IPS-15b (cell line): ENCODE measurements at regions not wholly inside any gene's neighbourhood (a gene's known extent, or its start where the extent isn't known, plus 50 kb on each side); places are given as distances from the start of the nearest gene placed in this dataset.

Experiments used
- H3K27me3 ChIP-seq: one replicate; pipeline ENCODE4 v1.6.1; 2013; ENCODE audit warnings: low read length; ENCODE audit not compliant: control insufficient read depth, insufficient read depth
- H3K36me3 ChIP-seq: one replicate; pipeline ENCODE4 v1.6.1; 2013; ENCODE audit warnings: low read length; ENCODE audit not compliant: control insufficient read depth, insufficient read depth
- H3K4me1 ChIP-seq: one replicate; pipeline ENCODE4 v1.6.1; 2013; ENCODE audit warnings: mild to moderate bottlenecking, low read length; ENCODE audit not compliant: control insufficient read depth, insufficient read depth
- H3K4me3 ChIP-seq: one replicate; pipeline ENCODE4 v1.5.1; 2013; ENCODE audit warnings: low read depth, low read length
- H3K9ac ChIP-seq: one replicate; pipeline ENCODE4 v1.6.1; 2013; ENCODE audit warnings: low read depth, mild to moderate bottlenecking, low read length
- H3K9me3 ChIP-seq: one replicate; pipeline ENCODE4 v1.6.1; 2013; ENCODE audit warnings: mild to moderate bottlenecking, low read length; ENCODE audit not compliant: control insufficient read depth, insufficient read depth

GRCh38 chr1:10848109-10848684 lies 51.8 kb upstream of the CASZ1 start:
- H3K36me3 ChIP-seq: no peaks in the 10 kb centered on the region
- no peaks in the 10 kb centered on the region for H3K9me3 ChIP-seq
- no peak overlapping the region for H3K4me3 ChIP-seq
- H3K9ac ChIP-seq: no peak overlapping the region
- H3K4me1 ChIP-seq: no peaks in the 10 kb centered on the region
- no peaks in the 10 kb centered on the region for H3K27me3 ChIP-seq

DNA sequence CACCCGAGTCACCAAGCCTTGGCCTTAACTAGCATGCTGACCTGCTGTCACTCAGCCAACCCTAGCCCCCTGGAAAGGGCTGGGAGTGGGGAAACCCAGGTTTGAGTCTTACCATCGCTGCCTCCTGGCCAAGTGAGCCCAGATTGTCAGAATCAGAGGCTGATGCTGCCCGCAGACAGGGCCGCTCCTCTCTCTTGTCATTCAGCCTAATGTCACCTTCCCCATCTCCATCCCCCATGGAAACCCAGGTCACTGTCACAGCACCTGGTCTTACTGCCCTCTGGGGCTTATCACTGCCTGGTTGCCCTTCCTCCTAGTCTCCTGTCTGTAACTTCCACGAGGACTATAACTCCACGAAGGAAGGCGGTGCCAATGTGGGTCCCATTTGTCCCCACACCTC lies 53.6 kb upstream of the CASZ1 start:
- no peak overlapping the region for H3K4me3 ChIP-seq
- no peaks in the 10 kb centered on the region for H3K27me3 ChIP-seq

DNA sequence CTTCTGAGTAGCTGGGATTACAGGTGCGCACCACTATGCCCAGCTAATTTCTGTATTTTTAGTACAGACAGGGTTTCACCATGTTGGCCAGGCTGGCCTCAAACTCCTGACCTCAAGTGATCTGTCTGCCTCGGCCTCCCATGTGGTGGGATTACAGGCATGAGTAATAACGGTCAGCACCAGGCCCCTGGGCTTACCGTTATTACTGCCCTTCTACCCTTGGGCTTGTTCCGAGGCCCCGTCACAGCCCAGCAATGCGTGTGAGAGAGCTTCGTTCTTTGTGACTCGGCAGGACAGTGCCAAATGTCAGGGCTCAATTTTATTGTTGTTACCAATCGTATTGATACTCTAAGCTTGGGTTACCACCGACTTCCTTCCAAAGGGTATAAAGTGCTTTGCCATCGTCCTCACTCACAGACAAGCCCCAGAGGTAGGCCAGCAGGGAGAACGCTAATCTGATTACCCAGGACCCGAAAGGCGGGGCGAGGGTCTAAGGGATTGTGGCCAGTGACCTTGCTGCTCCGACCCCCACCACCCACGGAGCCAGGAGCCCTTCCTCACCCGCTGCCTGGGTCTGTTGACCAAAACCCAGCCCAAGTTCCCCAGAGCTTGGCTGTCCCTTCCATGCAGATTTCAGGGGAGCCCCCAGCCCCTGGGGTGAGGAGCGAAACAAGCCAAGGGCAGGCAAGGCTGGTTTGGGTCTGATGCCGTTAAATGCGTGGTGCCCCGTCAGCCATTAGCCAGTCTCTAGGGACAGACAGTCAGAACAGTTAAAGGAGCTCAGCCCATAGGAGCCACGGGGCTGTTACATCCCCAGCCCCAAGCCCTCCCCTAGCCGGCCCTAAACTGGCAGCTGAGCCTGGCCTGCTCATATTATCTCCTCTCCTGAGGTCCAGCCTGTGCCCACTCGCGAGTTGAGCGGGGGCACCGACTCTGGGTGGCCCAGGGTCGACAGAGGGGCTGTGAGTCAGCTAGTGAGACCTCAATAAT lies 54.9 kb upstream of the CASZ1 start:
- H3K4me3 ChIP-seq: no peak overlapping the region
- H3K9ac ChIP-seq: no peak overlapping the region
- no peaks in the 10 kb centered on the region for H3K27me3 ChIP-seq
- no peaks in the 10 kb centered on the region for H3K4me1 ChIP-seq
- no peaks in the 10 kb centered on the region for H3K36me3 ChIP-seq
- H3K9me3 ChIP-seq: no peaks in the 10 kb centered on the region

More for the DNA sequence above, 53.6 kb upstream of the CASZ1 start:
- Histone ChIP-seq H3K36me3 (no peaks in the 10 kb centered on the region), H3K9ac (no peak overlapping the region), H3K9me3 (no peaks in the 10 kb centered on the region), H3K4me1 (no peaks in the 10 kb centered on the region)

- no peak overlapping the region for H3K9ac ChIP-seq
- H3K27me3 ChIP-seq: no peaks in the 10 kb centered on the region
- no peaks in the 10 kb centered on the region for H3K4me1 ChIP-seq
- no peaks in the 10 kb centered on the region for H3K36me3 ChIP-seq
- H3K9me3 ChIP-seq: no peaks in the 10 kb centered on the region
- no peak overlapping the region for H3K4me3 ChIP-seq
These were observed 55.6 kb upstream of the CASZ1 start for GRCh38 chr1:10852018-10852417.

- no peaks in the 10 kb centered on the region for H3K36me3 ChIP-seq
- H3K4me3 ChIP-seq: no peak overlapping the region
- H3K4me1 ChIP-seq: no peaks in the 10 kb centered on the region
- no peaks in the 10 kb centered on the region for H3K9me3 ChIP-seq
- no peak overlapping the region for H3K9ac ChIP-seq
- H3K27me3 ChIP-seq: no peaks in the 10 kb centered on the region
These were observed 56.0 kb upstream of the CASZ1 start for GRCh38 chr1:10852486-10852885.

- no peak overlapping the region for H3K4me3 ChIP-seq
- H3K27me3 ChIP-seq: no peaks in the 10 kb centered on the region
- no peak overlapping the region for H3K9ac ChIP-seq
- H3K36me3 ChIP-seq: no peaks in the 10 kb centered on the region
- no peaks in the 10 kb centered on the region for H3K9me3 ChIP-seq
- H3K4me1 ChIP-seq: no peaks in the 10 kb centered on the region
These were observed 56.6 kb upstream of the CASZ1 start for GRCh38 chr1:10852998-10853520.

DNA sequence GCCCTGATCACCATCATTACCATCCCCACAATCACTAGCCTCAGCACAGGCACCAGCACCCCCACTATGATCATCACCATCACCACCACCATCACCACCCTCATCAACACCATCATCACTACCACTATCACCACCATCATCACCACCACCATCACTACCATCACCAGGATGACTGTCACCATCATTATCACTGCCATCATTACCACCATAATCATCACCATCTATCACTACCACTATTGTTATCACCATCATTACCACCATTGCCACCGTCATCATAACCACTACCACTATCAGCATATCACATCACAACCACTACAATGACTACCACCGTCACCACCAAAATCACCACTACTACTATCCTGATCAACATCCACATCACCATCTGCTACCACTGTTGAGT lies 57.3 kb upstream of the CASZ1 start:
- H3K36me3 ChIP-seq: no peaks in the 10 kb centered on the region
- H3K27me3 ChIP-seq: no peaks in the 10 kb centered on the region
- H3K9me3 ChIP-seq: no peaks in the 10 kb centered on the region

GRCh38 chr1:10854856-10855459 lies 58.5 kb upstream of the CASZ1 start:
- no peaks in the 10 kb centered on the region for H3K9me3 ChIP-seq
- no peaks in the 10 kb centered on the region for H3K27me3 ChIP-seq
- H3K36me3 ChIP-seq: no peaks in the 10 kb centered on the region
- no peak overlapping the region for H3K9ac ChIP-seq
- H3K4me1 ChIP-seq: peaks cover 3% of the 10 kb centered on the region
- no peak overlapping the region for H3K4me3 ChIP-seq

More for the DNA sequence above, 57.3 kb upstream of the CASZ1 start:
- H3K9ac ChIP-seq: no peak overlapping the region
- H3K4me3 ChIP-seq: no peak overlapping the region
- H3K4me1 ChIP-seq: no peaks in the 10 kb centered on the region

DNA sequence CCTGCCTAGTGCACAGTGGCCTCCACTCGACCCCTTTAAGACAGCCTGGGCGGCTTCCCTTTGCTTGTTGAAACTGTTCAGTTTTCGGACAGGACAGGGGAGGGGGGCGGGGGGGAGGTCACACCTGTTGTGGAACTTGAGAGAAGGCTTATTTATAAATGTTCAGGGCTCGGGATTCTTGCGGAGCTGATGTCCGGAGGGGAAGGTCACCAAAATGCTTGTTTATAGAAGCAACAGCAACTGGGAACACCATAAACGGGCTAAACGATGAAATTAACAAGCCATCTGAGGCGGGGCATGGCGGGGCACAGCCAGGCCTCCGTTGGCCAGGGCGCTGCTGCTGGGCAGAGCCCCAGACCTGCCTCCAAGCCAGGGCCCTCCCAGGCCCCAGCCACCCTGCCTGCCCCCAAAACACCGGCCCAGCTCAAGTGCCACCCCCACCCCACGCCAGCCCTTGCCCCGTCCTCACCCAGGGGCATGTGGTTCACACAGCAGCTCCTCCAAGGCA lies 59.8 kb upstream of the CASZ1 start:
- H3K9me3 ChIP-seq: no peaks in the 10 kb centered on the region
- peaks cover 3% of the 10 kb centered on the region for H3K27me3 ChIP-seq
- H3K4me3 ChIP-seq: no peak overlapping the region
- H3K9ac ChIP-seq: no peak overlapping the region
- H3K4me1 ChIP-seq: peaks cover 9% of the 10 kb centered on the region
- H3K36me3 ChIP-seq: no peaks in the 10 kb centered on the region

- H3K9me3 ChIP-seq: no peaks in the 10 kb centered on the region
- H3K9ac ChIP-seq: no peak overlapping the region
- no peaks in the 10 kb centered on the region for H3K36me3 ChIP-seq
- no peak overlapping the region for H3K4me3 ChIP-seq
- peaks cover 3% of the 10 kb centered on the region for H3K27me3 ChIP-seq
- peaks cover 9% of the 10 kb centered on the region for H3K4me1 ChIP-seq
These were observed 60.6 kb upstream of the CASZ1 start for GRCh38 chr1:10856863-10857598.

GRCh38 chr1:10857687-10858086 lies 61.2 kb upstream of the CASZ1 start:
- H3K9me3 ChIP-seq: no peaks in the 10 kb centered on the region
- H3K4me3 ChIP-seq: no peak overlapping the region
- no peaks in the 10 kb centered on the region for H3K36me3 ChIP-seq
- no peak overlapping the region for H3K9ac ChIP-seq
- H3K27me3 ChIP-seq: peaks cover 3% of the 10 kb centered on the region
- H3K4me1 ChIP-seq: peaks cover 9% of the 10 kb centered on the region
